Fibroblast of mammary gland (primary cell): ENCODE measurements at regions not wholly inside any gene's neighbourhood (a gene's known extent, or its start where the extent isn't known, plus 50 kb on each side); places are given as distances from the start of the nearest gene placed in this dataset.

Experiments used
- DNase-seq: peaks from one replicate; pipeline ENCODE4 v3.0.0-alpha.2; 2010; ENCODE audit warnings: low read depth
- H3K4me3 ChIP-seq: 2 replicates; pipeline ENCODE4 v1.5.1; 2011; ENCODE audit warnings: low read depth, mild to moderate bottlenecking, low read length, moderate library complexity; ENCODE audit not compliant: control insufficient read depth
- CTCF ChIP-seq: conservative IDR thresholded peaks from 2 replicates; pipeline ENCODE4 v1.5.1; 2011; ENCODE audit warnings: low read depth, low read length, inconsistent platforms; ENCODE audit not compliant: control insufficient read depth, insufficient read depth

DNA sequence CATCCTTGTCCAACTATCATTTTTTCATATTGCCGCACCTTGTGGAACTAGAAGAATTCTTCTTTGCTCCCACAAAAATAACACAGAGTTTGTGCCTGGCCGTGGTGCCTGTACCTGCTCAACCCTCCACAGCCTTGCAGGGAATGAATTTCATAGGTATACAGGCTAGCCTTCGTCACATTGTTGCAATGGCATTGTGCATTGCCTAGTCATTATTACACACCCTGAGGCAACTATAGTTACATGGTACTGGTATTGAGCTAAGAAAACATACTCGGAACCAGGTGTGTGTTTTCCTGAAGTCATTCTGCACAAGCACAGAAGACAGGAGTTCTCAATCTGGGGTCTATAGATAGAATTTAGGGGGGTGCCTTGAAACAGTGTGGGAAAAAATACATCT, 188.0 kb upstream of the CTAGE1 start:
- DNase-seq: no peak

DNA sequence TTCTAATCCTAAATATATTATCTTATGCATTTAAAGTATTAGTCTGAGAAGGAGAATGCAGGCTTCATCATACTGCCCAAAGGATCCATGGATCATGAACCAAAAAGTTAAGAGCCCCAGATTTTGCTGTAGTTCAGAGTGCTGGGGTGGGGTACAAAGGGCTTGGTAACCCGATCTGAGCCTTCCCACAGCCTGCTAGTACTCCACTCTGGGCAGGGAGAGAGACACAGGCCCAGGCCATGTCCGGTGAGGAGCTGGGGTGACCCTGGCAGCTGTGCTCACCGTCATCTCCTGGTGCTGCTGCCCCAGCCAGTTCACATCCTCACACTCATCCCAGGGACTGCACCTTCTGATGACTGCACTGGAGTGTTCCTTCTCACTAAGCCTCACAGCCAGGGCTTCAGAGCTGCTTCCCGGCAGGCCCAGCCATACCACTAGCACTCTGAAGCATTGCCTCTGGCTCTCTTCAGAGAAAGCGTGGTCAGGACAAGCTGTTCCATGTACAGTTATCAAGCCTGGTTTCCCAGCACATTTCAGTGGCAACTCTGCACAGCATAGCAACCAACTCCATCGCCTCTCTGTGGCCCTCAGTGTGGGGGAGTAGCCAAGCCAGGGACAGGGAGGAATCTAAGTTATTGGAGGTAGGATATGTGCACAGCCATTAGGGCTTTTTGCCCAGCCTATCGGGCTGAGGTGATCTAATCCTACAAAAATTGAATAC, 189.0 kb upstream of the CTAGE1 start:
- DNase-seq: no peak
- no peak for TF ChIP-seq CTCF
- H3K4me3 ChIP-seq: no peak overlapping the region

More for the DNA sequence above, 188.0 kb upstream of the CTAGE1 start:
- no peak overlapping the region for H3K4me3 ChIP-seq
- TF ChIP-seq CTCF: no peak

DNA sequence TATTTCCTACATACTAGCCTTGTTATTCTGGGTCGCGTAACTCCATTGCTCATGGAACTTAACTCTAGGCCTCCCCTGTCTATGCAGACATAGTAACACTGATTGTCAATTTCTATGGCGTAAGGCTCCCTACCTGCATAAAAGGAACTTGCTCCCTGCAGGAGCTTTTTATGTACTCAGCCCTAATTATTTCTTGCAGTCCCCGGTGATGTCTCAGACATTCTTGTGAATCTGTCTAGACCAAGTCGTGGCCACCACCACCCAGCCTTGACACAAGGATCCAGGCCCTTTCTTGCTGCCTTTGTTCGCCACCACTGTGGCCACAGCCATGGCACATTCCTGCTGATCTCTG, 189.5 kb upstream of the CTAGE1 start:
- TF ChIP-seq CTCF: no peak
- H3K4me3 ChIP-seq: no peak overlapping the region
- DNase-seq: no peak

- DNase-seq: no peak
- no peak for TF ChIP-seq CTCF
Measured at GRCh38 chr18:22608847-22609246, 191.1 kb upstream of the CTAGE1 start.

GRCh38 chr18:22609642-22610041, 191.9 kb upstream of the CTAGE1 start:
- TF ChIP-seq CTCF: no peak
- H3K4me3 ChIP-seq: no peak overlapping the region
- peak; percentile 33 for DNase-seq

More at GRCh38 chr18:22608847-22609246, 191.1 kb upstream of the CTAGE1 start:
- no peak overlapping the region for H3K4me3 ChIP-seq

GRCh38 chr18:22613058-22613690, 195.5 kb upstream of the CTAGE1 start:
- H3K4me3 ChIP-seq: no peak overlapping the region
- TF ChIP-seq CTCF: no peak
- DNase-seq: no peak
